Liver (tissue), 8 donors: ENCODE measurements at regions not wholly inside any gene's neighbourhood (a gene's known extent, or its start where the extent isn't known, plus 50 kb on each side); places are given as distances from the start of the nearest gene placed in this dataset.

Experiments used
- DNase-seq: peaks from one replicate; pipeline ENCODE4 v3.0.0-alpha.2; 2017; ENCODE audit warnings: low spot score
- H3K27ac ChIP-seq, 2 donors: one replicate each; pipeline ENCODE4 v1.7.0; 2013; ENCODE audit warnings: inconsistent platforms in 2 of 2, low read length in 2 of 2, control low read depth in 1 of 2, low read depth in 1 of 2, mild to moderate bottlenecking in 1 of 2
- H3K27me3 ChIP-seq, 4 donors: one replicate each; pipeline versions ENCODE4 v1.6.1 to v1.7.0; 2013; ENCODE audit warnings: low read length in 3 of 4, inconsistent platforms in 1 of 4, mild to moderate bottlenecking in 1 of 4, moderate library complexity in 1 of 4; ENCODE audit not compliant: control insufficient read depth in 4 of 4, insufficient read depth in 4 of 4
- H3K36me3 ChIP-seq, 4 donors: one replicate each; pipeline versions ENCODE4 v1.6.1 to v1.7.0; 2013; ENCODE audit warnings: low read length in 3 of 4, mild to moderate bottlenecking in 3 of 4, low read depth in 1 of 4, moderate library complexity in 1 of 4; ENCODE audit not compliant: control insufficient read depth in 4 of 4, insufficient read depth in 3 of 4
- H3K4me1 ChIP-seq, 4 donors: one replicate each; pipeline versions ENCODE4 v1.6.1 to v1.7.0; 2013; ENCODE audit warnings: low read length in 3 of 4, mild to moderate bottlenecking in 3 of 4, moderate library complexity in 1 of 4; ENCODE audit not compliant: control insufficient read depth in 4 of 4, insufficient read depth in 4 of 4
- H3K4me3 ChIP-seq, 3 donors: one replicate each; pipeline versions ENCODE4 v1.6.1 to v1.7.0; 2013; ENCODE audit warnings: low read length in 3 of 3, control low read depth in 1 of 3, low read depth in 1 of 3, mild to moderate bottlenecking in 1 of 3
- H3K9ac ChIP-seq, 2 donors: one replicate each; pipeline ENCODE4 v1.7.0; 2013; ENCODE audit warnings: low read length in 2 of 2, mild to moderate bottlenecking in 2 of 2, moderate library complexity in 2 of 2, control low read depth in 1 of 2, low read depth in 1 of 2
- H3K9me3 ChIP-seq, 4 donors: one replicate each; pipeline versions ENCODE4 v1.6.1 to v1.7.0; 2013; ENCODE audit warnings: low read length in 3 of 4; ENCODE audit not compliant: control insufficient read depth in 4 of 4
- ATF3 ChIP-seq: IDR thresholded peaks from 2 replicates; pipeline ENCODE4 v1.6.1; 2016; ENCODE audit warnings: antibody characterized with exemption
- CTCF ChIP-seq: fragments of 150-350 bp; IDR thresholded peaks from 2 replicates; pipeline ENCODE4 v1.5.1; 2017; ENCODE audit warnings: improper control_type of control experiment, low read depth, low read length; ENCODE audit not compliant: missing input control
- EGR1 ChIP-seq, 2 donors: IDR thresholded peaks; 2 replicates each; pipeline ENCODE4 v1.6.1; 2016 to 2018; ENCODE audit warnings: antibody characterized with exemption in 2 of 2, low read depth in 2 of 2
- FOXA1 ChIP-seq: IDR thresholded peaks from 2 replicates; pipeline ENCODE4 v1.6.1; 2016; ENCODE audit warnings: antibody characterized with exemption
- FOXA2 ChIP-seq: IDR thresholded peaks from 2 replicates; pipeline ENCODE4 v1.6.1; 2016; ENCODE audit warnings: antibody characterized with exemption
- GABPA ChIP-seq, 2 donors: IDR thresholded peaks in 1 of 2; conservative IDR thresholded peaks in 1 of 2; 2 replicates each; pipeline ENCODE4 v1.6.1; 2016; ENCODE audit warnings: antibody characterized with exemption in 2 of 2, mild to moderate bottlenecking in 1 of 2, moderate library complexity in 1 of 2
- HNF4A ChIP-seq, 2 donors: conservative IDR thresholded peaks; 2 replicates each; pipeline ENCODE4 v1.6.1; 2016; ENCODE audit warnings: antibody characterized with exemption in 2 of 2, mild to moderate bottlenecking in 2 of 2
- HNF4G ChIP-seq: IDR thresholded peaks from 2 replicates; pipeline ENCODE4 v1.6.1; 2016; ENCODE audit warnings: antibody characterized with exemption
- JUND ChIP-seq, 2 donors: IDR thresholded peaks; 2 replicates each; pipeline ENCODE4 v1.6.1; 2016; ENCODE audit warnings: antibody characterized with exemption in 2 of 2
- MAX ChIP-seq: IDR thresholded peaks from 2 replicates; pipeline ENCODE4 v1.6.1; 2016; ENCODE audit warnings: antibody characterized with exemption
- NR2F2 ChIP-seq: IDR thresholded peaks from 2 replicates; pipeline ENCODE4 v1.6.1; 2016; ENCODE audit warnings: antibody characterized with exemption
- RAD21 ChIP-seq, 2 donors: IDR thresholded peaks; 2 replicates each; pipeline ENCODE4 v1.6.1; 2016; ENCODE audit warnings: antibody characterized with exemption in 2 of 2, mild to moderate bottlenecking in 2 of 2
- REST ChIP-seq: IDR thresholded peaks from 2 replicates; pipeline ENCODE4 v1.6.1; 2016; ENCODE audit warnings: antibody characterized with exemption, mild to moderate bottlenecking
- RXRA ChIP-seq, 2 donors: IDR thresholded peaks; 2 replicates each; pipeline ENCODE4 v1.6.1; 2017 to 2018; ENCODE audit warnings: antibody characterized with exemption in 2 of 2, mild to moderate bottlenecking in 1 of 2
- SP1 ChIP-seq: IDR thresholded peaks from 2 replicates; pipeline ENCODE4 v1.6.1; 2018; ENCODE audit warnings: antibody characterized with exemption, mild to moderate bottlenecking
- TAF1 ChIP-seq: conservative IDR thresholded peaks from 2 replicates; pipeline ENCODE4 v1.6.1; 2016; ENCODE audit warnings: antibody characterized with exemption, mild to moderate bottlenecking
- YY1 ChIP-seq: IDR thresholded peaks from 2 replicates; pipeline ENCODE4 v1.6.1; 2016; ENCODE audit warnings: antibody characterized with exemption, mild to moderate bottlenecking
- ZBTB33 ChIP-seq: IDR thresholded peaks from 2 replicates; pipeline ENCODE4 v1.6.1; 2016; ENCODE audit warnings: antibody characterized with exemption
- WGBS: extraction: QIAGEN DNeasy Blood & Tissue Kit; methylation state at CpG from one replicate; pipeline ENCODE4 v1.1.7; 2013; 5-methylcytosine and 5-hydroxymethylcytosine counted together
- donor health status: healthy.
- donor health status: healthy.
- donor health status: healthy.
- donor health status: healthy.
- donor health status: healthy.

GRCh38 chr15:63453186-63453905 lies 51.0 kb upstream of the USP3 start:
- no peaks in the 10 kb centered on the region for H3K36me3 ChIP-seq
- TF ChIP-seq REST (no peak), EGR1 (IDR thresholded peaks at IDR 0.05; ENCODE audit: low read depth in 2 of 2) (no peak), HNF4A (conservative IDR thresholded peaks at IDR 0.05) (no peak), TAF1 (no peak), SP1 (no peak), NR2F2 (no peak), FOXA1 (no peak), JUND (IDR thresholded peaks at IDR 0.05) (no peak), GABPA (IDR thresholded peaks at IDR 0.05 in 1 of 2, conservative IDR thresholded peaks at IDR 0.05 in 1 of 2) (no peak), RXRA (IDR thresholded peaks at IDR 0.05) (no peak), YY1 (no peak), RAD21 (IDR thresholded peaks at IDR 0.05) (no peak), CTCF (no peak), ATF3 (no peak), HNF4G (no peak), MAX (no peak), FOXA2 (no peak), ZBTB33 (no peak)
- H3K4me1 ChIP-seq = peaks cover 3 to 27% (median 10%) of the 10 kb centered on the region in 4 donors
- no peak overlapping the region for H3K9ac ChIP-seq
- H3K9me3 ChIP-seq = no peaks in the 10 kb centered on the region
- no peak overlapping the region for H3K27ac ChIP-seq
- DNase-seq = no peak
- H3K4me3 ChIP-seq = no peak overlapping the region
- 87% methylated on average over 4 of the region's 4 CpGs for WGBS
- H3K27me3 ChIP-seq = no peaks in the 10 kb centered on the region
